ENCODE measurements at regions not wholly inside any gene's neighbourhood (a gene's known extent, or its start where the extent isn't known, plus 50 kb on each side); places are given as distances from the start of the nearest gene placed in this dataset.

GRCh38 chr9:2260417-2261306, 245.5 kb downstream of the SMARCA2 start:
- TF ChIP-seq EZH2phosphoT487 (IDR thresholded peaks at IDR 0.05; ENCODE audit: low read depth), result no peak
- TF ChIP-seq CTCF (IDR thresholded peaks at IDR 0.05; ENCODE audit: low read depth, low read length), result no peak

All from OCI-LY3 (cell line).